B cell (primary cell): ENCODE measurements at regions not wholly inside any gene's neighbourhood (a gene's known extent, or its start where the extent isn't known, plus 50 kb on each side); places are given as distances from the start of the nearest gene placed in this dataset.

Experiments used
- EZH2 ChIP-seq: IDR thresholded peaks from 2 replicates; pipeline ENCODE4 v1.6.1; 2012; ENCODE audit warnings: borderline replicate concordance, low read depth, mild to moderate bottlenecking, moderate library complexity, low read length; ENCODE audit not compliant: insufficient read depth, poor library complexity, severe bottlenecking
- TF ChIP-seq, protein P1 (sequence below): fragments of 200-600 bp; IDR thresholded peaks from one replicate; pipeline ENCODE4 v1.8.0; 2022; ENCODE audit warnings: antibody characterized with exemption, mild to moderate bottlenecking

DNA sequence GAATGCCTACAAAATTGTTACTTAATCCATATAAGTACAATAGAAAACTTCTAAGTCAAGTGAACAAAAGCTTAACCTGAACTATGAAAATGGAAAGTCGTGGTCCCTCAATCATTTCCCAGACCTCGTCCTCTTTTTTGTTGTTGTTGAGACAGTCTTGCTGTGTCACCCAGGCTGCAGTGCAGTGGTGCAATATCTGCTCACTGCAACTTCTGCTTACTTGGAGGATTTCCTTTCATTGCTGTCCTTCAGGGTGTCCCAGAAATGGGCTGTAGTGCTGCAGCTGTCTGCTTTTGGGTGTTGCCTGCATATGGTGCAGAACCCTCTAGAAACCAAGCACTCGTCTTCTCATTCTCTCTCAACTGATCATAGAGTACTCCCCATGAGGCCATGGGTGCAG, 75.0 kb upstream of the IL2 start:
- TF ChIP-seq, protein P1, sequence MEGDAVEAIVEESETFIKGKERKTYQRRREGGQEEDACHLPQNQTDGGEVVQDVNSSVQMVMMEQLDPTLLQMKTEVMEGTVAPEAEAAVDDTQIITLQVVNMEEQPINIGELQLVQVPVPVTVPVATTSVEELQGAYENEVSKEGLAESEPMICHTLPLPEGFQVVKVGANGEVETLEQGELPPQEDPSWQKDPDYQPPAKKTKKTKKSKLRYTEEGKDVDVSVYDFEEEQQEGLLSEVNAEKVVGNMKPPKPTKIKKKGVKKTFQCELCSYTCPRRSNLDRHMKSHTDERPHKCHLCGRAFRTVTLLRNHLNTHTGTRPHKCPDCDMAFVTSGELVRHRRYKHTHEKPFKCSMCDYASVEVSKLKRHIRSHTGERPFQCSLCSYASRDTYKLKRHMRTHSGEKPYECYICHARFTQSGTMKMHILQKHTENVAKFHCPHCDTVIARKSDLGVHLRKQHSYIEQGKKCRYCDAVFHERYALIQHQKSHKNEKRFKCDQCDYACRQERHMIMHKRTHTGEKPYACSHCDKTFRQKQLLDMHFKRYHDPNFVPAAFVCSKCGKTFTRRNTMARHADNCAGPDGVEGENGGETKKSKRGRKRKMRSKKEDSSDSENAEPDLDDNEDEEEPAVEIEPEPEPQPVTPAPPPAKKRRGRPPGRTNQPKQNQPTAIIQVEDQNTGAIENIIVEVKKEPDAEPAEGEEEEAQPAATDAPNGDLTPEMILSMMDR = no peak
- no peak for TF ChIP-seq EZH2
